ENCODE measurements at regions not wholly inside any gene's neighbourhood (a gene's known extent, or its start where the extent isn't known, plus 50 kb on each side); places are given as distances from the start of the nearest gene placed in this dataset.

DNA sequence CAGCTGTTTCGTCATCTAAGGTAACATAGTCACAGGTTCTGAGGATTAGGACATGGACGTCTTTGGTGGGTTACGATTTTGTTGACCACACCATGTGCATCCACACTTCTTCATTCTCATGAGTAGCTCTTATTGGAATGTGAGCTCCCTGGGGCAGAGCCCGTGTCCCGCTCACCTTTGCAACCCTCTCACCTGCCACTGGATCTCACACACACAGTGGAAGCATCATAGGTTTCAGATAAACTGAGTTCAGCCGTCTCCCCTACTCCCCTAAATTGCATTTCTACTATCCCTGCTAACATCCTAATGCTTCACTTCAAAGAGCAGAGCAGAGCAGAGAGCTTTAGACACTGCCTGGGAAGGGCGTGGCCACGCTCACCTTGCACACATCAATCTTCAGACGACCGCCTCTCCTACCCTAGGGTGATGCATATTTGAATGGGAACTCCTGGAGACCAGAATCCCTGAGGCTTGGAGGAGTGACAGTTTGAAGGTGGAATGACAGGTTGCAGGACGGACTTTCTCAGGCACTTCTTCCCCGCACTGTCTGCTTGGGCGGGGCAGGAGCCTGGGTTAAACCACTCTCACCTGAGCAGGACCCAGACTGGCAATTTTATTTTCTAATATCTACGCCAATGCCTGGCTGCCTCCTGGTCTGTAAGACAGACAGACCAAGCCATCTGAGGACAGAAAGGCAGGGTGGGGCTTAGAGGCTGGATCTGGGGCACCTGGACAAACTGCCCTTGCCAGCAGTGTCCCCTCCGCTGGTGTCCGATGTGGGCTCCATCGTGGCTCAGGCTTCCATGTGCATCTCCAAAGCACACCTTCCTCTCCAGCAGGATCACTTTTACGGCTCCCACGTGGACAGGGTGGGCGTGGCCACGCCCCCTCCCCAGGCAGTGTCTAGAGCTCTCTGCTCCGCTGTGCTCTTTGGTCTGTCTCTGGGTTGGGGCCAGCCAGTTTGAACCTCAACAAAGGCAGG is 229.5 kb upstream of the COPS8 start:
- TF ChIP-seq, protein P1, sequence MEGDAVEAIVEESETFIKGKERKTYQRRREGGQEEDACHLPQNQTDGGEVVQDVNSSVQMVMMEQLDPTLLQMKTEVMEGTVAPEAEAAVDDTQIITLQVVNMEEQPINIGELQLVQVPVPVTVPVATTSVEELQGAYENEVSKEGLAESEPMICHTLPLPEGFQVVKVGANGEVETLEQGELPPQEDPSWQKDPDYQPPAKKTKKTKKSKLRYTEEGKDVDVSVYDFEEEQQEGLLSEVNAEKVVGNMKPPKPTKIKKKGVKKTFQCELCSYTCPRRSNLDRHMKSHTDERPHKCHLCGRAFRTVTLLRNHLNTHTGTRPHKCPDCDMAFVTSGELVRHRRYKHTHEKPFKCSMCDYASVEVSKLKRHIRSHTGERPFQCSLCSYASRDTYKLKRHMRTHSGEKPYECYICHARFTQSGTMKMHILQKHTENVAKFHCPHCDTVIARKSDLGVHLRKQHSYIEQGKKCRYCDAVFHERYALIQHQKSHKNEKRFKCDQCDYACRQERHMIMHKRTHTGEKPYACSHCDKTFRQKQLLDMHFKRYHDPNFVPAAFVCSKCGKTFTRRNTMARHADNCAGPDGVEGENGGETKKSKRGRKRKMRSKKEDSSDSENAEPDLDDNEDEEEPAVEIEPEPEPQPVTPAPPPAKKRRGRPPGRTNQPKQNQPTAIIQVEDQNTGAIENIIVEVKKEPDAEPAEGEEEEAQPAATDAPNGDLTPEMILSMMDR (IDR thresholded peaks at IDR 0.05; ENCODE audit: low read depth, low read length): no peak

GRCh38 chr2:236856848-236857235 is 228.8 kb upstream of the COPS8 start:
- TF ChIP-seq, protein P1 (IDR thresholded peaks at IDR 0.05; ENCODE audit: low read depth, low read length): no peak
- no peak overlapping the region for H3K4me3 ChIP-seq (ENCODE audit: low read depth, low read length)

More for the DNA sequence above, 229.5 kb upstream of the COPS8 start:
- H3K4me3 ChIP-seq (ENCODE audit: low read depth, low read length): no peak overlapping the region

GRCh38 chr2:236857246-236857645 is 228.4 kb upstream of the COPS8 start:
- TF ChIP-seq, protein P1 (IDR thresholded peaks at IDR 0.05; ENCODE audit: low read depth, low read length): no peak
- no peak overlapping the region for H3K4me3 ChIP-seq (ENCODE audit: low read depth, low read length)

GRCh38 chr2:236857781-236858180 is 227.9 kb upstream of the COPS8 start:
- TF ChIP-seq, protein P1 (IDR thresholded peaks at IDR 0.05; ENCODE audit: low read depth, low read length): no peak
- no peak overlapping the region for H3K4me3 ChIP-seq (ENCODE audit: low read depth, low read length)

GRCh38 chr2:236858661-236859060 is 227.0 kb upstream of the COPS8 start:
- no peak overlapping the region for H3K4me3 ChIP-seq (ENCODE audit: low read depth, low read length)
- TF ChIP-seq, protein P1 (IDR thresholded peaks at IDR 0.05; ENCODE audit: low read depth, low read length): no peak

GRCh38 chr2:236859908-236860307 is 225.8 kb upstream of the COPS8 start:
- no peak overlapping the region for H3K4me3 ChIP-seq (ENCODE audit: low read depth, low read length)
- TF ChIP-seq, protein P1 (IDR thresholded peaks at IDR 0.05; ENCODE audit: low read depth, low read length): no peak

DNA sequence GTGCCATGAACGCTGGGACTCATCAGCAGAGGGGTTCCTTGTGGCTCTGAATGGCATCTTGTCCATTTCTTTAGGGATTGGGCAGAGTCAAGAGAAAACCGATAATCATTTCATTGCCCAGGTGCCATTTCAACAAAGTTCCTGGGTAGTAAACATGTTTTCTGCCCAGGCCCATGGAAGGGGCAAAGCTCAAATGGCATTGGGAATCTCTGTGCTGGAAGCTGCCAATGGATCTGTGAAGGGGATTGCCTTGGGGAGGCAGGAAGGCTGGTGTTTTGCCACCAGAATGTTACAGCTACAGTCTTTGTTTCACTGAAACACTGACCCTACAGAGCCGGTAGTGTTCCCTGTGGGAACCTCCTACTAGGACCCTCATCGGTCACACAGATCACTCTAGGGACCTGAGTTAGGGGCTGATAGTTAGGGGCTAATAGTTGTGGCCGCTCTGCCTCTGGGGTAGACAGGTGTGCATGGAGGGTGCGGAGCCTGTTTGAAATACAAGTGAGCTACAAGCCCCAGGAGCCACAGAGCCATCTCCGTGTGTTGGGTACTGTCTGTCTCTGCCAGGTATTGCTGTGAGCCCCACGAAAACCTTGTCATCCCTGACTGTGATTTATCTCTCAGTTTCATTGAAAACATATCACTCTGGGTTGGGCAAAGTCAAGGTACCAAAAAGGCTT is 224.4 kb upstream of the COPS8 start:
- TF ChIP-seq, protein P1 (IDR thresholded peaks at IDR 0.05; ENCODE audit: low read depth, low read length): no peak
- no peak overlapping the region for H3K4me3 ChIP-seq (ENCODE audit: low read depth, low read length)

Data from WI38 (cell line).